Caco-2 (cell line): ENCODE measurements at regions not wholly inside any gene's neighbourhood (a gene's known extent, or its start where the extent isn't known, plus 50 kb on each side); places are given as distances from the start of the nearest gene placed in this dataset.

Experiments
- BruUV-seq: library from RNA; stranded (reverse); fragments of 400-500 nt; replicated peaks from 2 replicates; lab custom pipeline; 2021; lab: Mats Ljungman, UMichigan
- CTCF ChIA-PET: fragments of 300-600 bp; sonication (Branson Sonifier 250); formaldehyde crosslinking; loops from one replicate; lab custom pipeline; 2022; ENCODE audit warnings: antibody characterized with exemption; lab: Charles Lee
- POLR2A ChIA-PET: fragments of 300-600 bp; sonication (Branson Sonifier 250); formaldehyde crosslinking; loops from one replicate; lab custom pipeline; 2022; ENCODE audit warnings: antibody characterized with exemption; lab: Charles Lee
- DNase-seq, 2 experiments: peaks; one replicate each; pipeline versions ENCODE4 v3.0.0 to v3.0.0-alpha.2; 2020 to 2022
- H3K27me3 ChIP-seq: replicated peaks from 2 replicates; pipeline ENCODE4 v1.6.0; 2011; ENCODE audit warnings: low read length; ENCODE audit not compliant: control insufficient read depth, insufficient read depth
- H3K36me3 ChIP-seq: 2 replicates; pipeline ENCODE4 v1.5.1; 2011; ENCODE audit warnings: low read length; ENCODE audit not compliant: control insufficient read depth, insufficient read depth
- H3K4me1 ChIP-seq: fragments of 250-450 bp; sonication (Bioruptor Pico); 2 replicates; pipeline ENCODE4 v1.5.1; 2020; ENCODE audit warnings: mild to moderate bottlenecking
- H3K4me3 ChIP-seq: 2 replicates; pipeline ENCODE4 v1.5.1; 2011; ENCODE audit warnings: low read depth, mild to moderate bottlenecking, control low read depth, low read length
- H3K9me3 ChIP-seq: fragments of 250-450 bp; sonication (Bioruptor Pico); 2 replicates; pipeline ENCODE4 v1.5.1; 2020; ENCODE audit warnings: mild to moderate bottlenecking, moderate library complexity
- H3K27ac Mint-ChIP-seq: one replicate; pipeline ENCODE4 v1.8.0; 2022; ENCODE audit warnings: mixed read lengths; ENCODE audit not compliant: unreplicated experiment
- H3K27me3 Mint-ChIP-seq: one replicate; pipeline ENCODE4 v1.8.0; 2022; ENCODE audit warnings: mixed read lengths; ENCODE audit not compliant: insufficient read depth, unreplicated experiment
- H3K36me3 Mint-ChIP-seq: one replicate; pipeline ENCODE4 v1.8.0; 2022; ENCODE audit warnings: mild to moderate bottlenecking, mixed read lengths; ENCODE audit not compliant: insufficient read depth, unreplicated experiment
- H3K4me1 Mint-ChIP-seq: one replicate; pipeline ENCODE4 v1.8.0; 2022; ENCODE audit warnings: low read depth, mixed read lengths; ENCODE audit not compliant: unreplicated experiment
- H3K4me3 Mint-ChIP-seq: one replicate; pipeline ENCODE4 v1.8.0; 2022; ENCODE audit warnings: mild to moderate bottlenecking, moderate library complexity, mixed read lengths; ENCODE audit not compliant: unreplicated experiment
- H3K9me3 Mint-ChIP-seq: one replicate; pipeline ENCODE4 v1.8.0; 2022; ENCODE audit warnings: mixed read lengths; ENCODE audit not compliant: unreplicated experiment
- CTCF ChIP-seq, 2 experiments: fragments of 200-600 bp in 1 of 2; IDR thresholded peaks; 1 replicate in 1 of 2; 2 replicates in 1 of 2; pipeline versions ENCODE4 v1.5.1 to v1.8.0; 2011 to 2022; ENCODE audit warnings: antibody characterized with exemption in 1 of 2, control low read depth in 1 of 2, inconsistent platforms in 1 of 2, low read depth in 1 of 2, low read length in 1 of 2, mild to moderate bottlenecking in 1 of 2, moderate library complexity in 1 of 2; ENCODE audit not compliant: insufficient read depth in 1 of 2, severe bottlenecking in 1 of 2, unreplicated experiment in 1 of 2
- intact Hi-C: fragments of 100-400 bp; cut with micrococcal nuclease; formaldehyde crosslinking; loops from one replicate; pipeline ENCODE4 v1.10.0; 2022; ENCODE audit not compliant: unreplicated experiment

DNA sequence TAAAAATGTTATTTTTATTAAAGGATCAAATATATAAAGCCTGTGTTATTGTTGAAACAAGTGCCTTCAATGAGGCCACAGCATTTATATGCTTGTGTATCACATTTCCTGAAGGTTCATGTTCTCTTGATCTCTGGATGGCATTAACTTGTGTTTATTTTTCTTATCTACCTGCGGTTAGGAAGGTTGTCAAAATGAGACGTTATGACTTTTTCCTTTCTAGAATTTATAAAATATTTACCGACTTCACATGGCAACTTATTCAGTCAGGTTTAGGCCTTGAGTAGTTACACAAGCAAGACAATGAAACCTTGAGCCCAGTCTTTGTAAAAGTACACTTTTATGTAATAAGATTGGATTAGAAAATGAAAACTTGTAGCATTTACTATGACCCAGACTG is 196.4 kb upstream of the ACVR2A start:
- no peak overlapping the region for H3K27ac Mint-ChIP-seq
- Histone ChIP-seq H3K36me3 (no peaks in the 10 kb centered on the region), H3K4me3 (no peak overlapping the region), H3K27me3 (no peaks in the 10 kb centered on the region), H3K4me1 (no peaks in the 10 kb centered on the region), H3K9me3 (no peaks in the 10 kb centered on the region)
- no peaks in the 10 kb centered on the region for H3K36me3 Mint-ChIP-seq
- H3K27me3 Mint-ChIP-seq = no peaks in the 10 kb centered on the region
- ChIA-PET CTCF (no interaction called here), POLR2A (no interaction called here)
- DNase-seq = no peak
- TF ChIP-seq CTCF (IDR thresholded peaks at IDR 0.05; ENCODE audit: insufficient read depth in 1 of 2, low read depth in 1 of 2, low read length in 1 of 2, severe bottlenecking in 1 of 2, unreplicated experiment in 1 of 2) = no peak
- BruUV-seq = no TSS peak
- no peaks in the 10 kb centered on the region for H3K9me3 Mint-ChIP-seq
- no peak overlapping the region for H3K4me3 Mint-ChIP-seq
- intact Hi-C loops = no loop called here
- H3K4me1 Mint-ChIP-seq = no peaks in the 10 kb centered on the region

GRCh38 chr2:147647816-147648215 is 197.0 kb upstream of the ACVR2A start:
- Mint-ChIP-seq H3K9me3 (no peaks in the 10 kb centered on the region), H3K36me3 (no peaks in the 10 kb centered on the region), H3K4me1 (no peaks in the 10 kb centered on the region), H3K27me3 (no peaks in the 10 kb centered on the region), H3K27ac (no peak overlapping the region), H3K4me3 (no peak overlapping the region)
- ChIA-PET POLR2A (no interaction called here), CTCF (no interaction called here)
- TF ChIP-seq CTCF (IDR thresholded peaks at IDR 0.05; ENCODE audit: insufficient read depth in 1 of 2, low read depth in 1 of 2, low read length in 1 of 2, severe bottlenecking in 1 of 2, unreplicated experiment in 1 of 2) = no peak
- no peaks in the 10 kb centered on the region for H3K27me3 ChIP-seq
- H3K36me3 ChIP-seq = no peaks in the 10 kb centered on the region
- H3K4me3 ChIP-seq = no peak overlapping the region
- no TSS peak for BruUV-seq
- H3K4me1 ChIP-seq = no peaks in the 10 kb centered on the region
- no peak for DNase-seq
- H3K9me3 ChIP-seq = no peaks in the 10 kb centered on the region
- intact Hi-C loops = no loop called here

GRCh38 chr2:147646818-147647468 is 197.9 kb upstream of the ACVR2A start:
- POLR2A ChIA-PET = no interaction called here
- Mint-ChIP-seq H3K27me3 (no peaks in the 10 kb centered on the region), H3K9me3 (no peaks in the 10 kb centered on the region), H3K27ac (no peak overlapping the region), H3K36me3 (no peaks in the 10 kb centered on the region), H3K4me3 (no peak overlapping the region), H3K4me1 (no peaks in the 10 kb centered on the region)
- TF ChIP-seq CTCF (IDR thresholded peaks at IDR 0.05; ENCODE audit: insufficient read depth in 1 of 2, low read depth in 1 of 2, low read length in 1 of 2, severe bottlenecking in 1 of 2, unreplicated experiment in 1 of 2) = no peak
- Histone ChIP-seq H3K4me3 (no peak overlapping the region), H3K36me3 (no peaks in the 10 kb centered on the region), H3K9me3 (no peaks in the 10 kb centered on the region), H3K4me1 (no peaks in the 10 kb centered on the region), H3K27me3 (no peaks in the 10 kb centered on the region)
- no TSS peak for BruUV-seq
- intact Hi-C loops = no loop called here
- no peak for DNase-seq
- CTCF ChIA-PET = no interaction called here
